ENCODE measurements at regions not wholly inside any gene's neighbourhood (a gene's known extent, or its start where the extent isn't known, plus 50 kb on each side); places are given as distances from the start of the nearest gene placed in this dataset.

DNA sequence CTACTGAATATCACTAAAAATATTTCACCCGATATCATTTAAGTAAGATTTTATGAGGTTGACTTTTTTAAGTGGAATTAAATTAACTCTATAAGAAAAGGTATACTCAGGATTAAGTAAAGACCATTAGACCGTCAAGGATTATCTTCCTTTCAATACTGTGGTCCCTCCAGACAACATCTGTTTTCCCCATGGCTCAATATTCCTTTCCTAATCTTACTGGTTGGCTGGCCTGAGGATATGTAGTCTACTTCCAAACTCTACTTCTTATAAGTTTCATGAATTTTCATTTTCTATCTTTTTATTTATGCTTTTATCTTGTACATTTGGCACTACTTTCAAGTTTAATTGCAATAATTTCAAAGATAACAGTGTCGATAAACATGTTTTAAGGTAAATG is 725.4 kb downstream of the PCDH7 start:
- Histone ChIP-seq H3K4me2 (ENCODE audit: unreplicated experiment) (no peak overlapping the region), H3K4me3 (no peak overlapping the region), H3K36me3 (ENCODE audit: low read depth) (no peaks in the 10 kb centered on the region), H3K27me3 (replicated peaks; ENCODE audit: insufficient read depth) (no peaks in the 10 kb centered on the region), H3K4me1 (ENCODE audit: insufficient read depth) (no peaks in the 10 kb centered on the region), H3F3A (ENCODE audit: insufficient read depth) (no peaks in the 10 kb centered on the region), H3K27ac (no peak overlapping the region), H2AFZ (no peak overlapping the region), H3K9ac (no peak overlapping the region), H3K79me2 (ENCODE audit: insufficient read depth) (no peaks in the 10 kb centered on the region), H3K9me3 (ENCODE audit: low read depth) (no peaks in the 10 kb centered on the region), H4K20me1 (ENCODE audit: insufficient read depth) (no peaks in the 10 kb centered on the region), H3K9me2 (ENCODE audit: insufficient read depth) (no peaks in the 10 kb centered on the region)
- 33 to 44% methylated on average over 3 of the region's 3 CpGs for WGBS, 2 experiments (ENCODE audit: low coverage in 1 of 2, low lambda C conversion rate in 2 of 2, missing lambda C conversion rate in 2 of 2)
- in situ Hi-C loops (cut with MboI), result no loop called here
- no peak for TF ChIP-seq EZH2phosphoT487 (IDR thresholded peaks at IDR 0.05; ENCODE audit: insufficient read depth, low read depth)
- no peak for TF ChIP-seq EZH2 (IDR thresholded peaks at IDR 0.05; ENCODE audit: insufficient read depth, poor library complexity, severe bottlenecking)
- no peak for DNase-seq

- no peaks in the 10 kb centered on the region for H3K27me3 ChIP-seq (replicated peaks; ENCODE audit: insufficient read depth)
- no peak for TF ChIP-seq EZH2phosphoT487 (IDR thresholded peaks at IDR 0.05; ENCODE audit: insufficient read depth, low read depth)
- no peak for TF ChIP-seq EZH2 (IDR thresholded peaks at IDR 0.05; ENCODE audit: insufficient read depth, poor library complexity, severe bottlenecking)
- no peak overlapping the region for H3K27ac ChIP-seq
- H3K4me1 ChIP-seq (ENCODE audit: insufficient read depth), result no peaks in the 10 kb centered on the region
- no peaks in the 10 kb centered on the region for H3K79me2 ChIP-seq (ENCODE audit: insufficient read depth)
- no peaks in the 10 kb centered on the region for H3F3A ChIP-seq (ENCODE audit: insufficient read depth)
- H3K4me3 ChIP-seq, result no peak overlapping the region
- H4K20me1 ChIP-seq (ENCODE audit: insufficient read depth), result no peaks in the 10 kb centered on the region
- H2AFZ ChIP-seq, result no peak overlapping the region
- in situ Hi-C loops (cut with MboI), result no loop called here
- no peak overlapping the region for H3K4me2 ChIP-seq (ENCODE audit: unreplicated experiment)
- no peaks in the 10 kb centered on the region for H3K9me3 ChIP-seq (ENCODE audit: low read depth)
- no peak overlapping the region for H3K9ac ChIP-seq
- no peak for DNase-seq
- H3K9me2 ChIP-seq (ENCODE audit: insufficient read depth), result no peaks in the 10 kb centered on the region
- H3K36me3 ChIP-seq (ENCODE audit: low read depth), result no peaks in the 10 kb centered on the region
Measured at GRCh38 chr4:31455612-31456011, 735.4 kb downstream of the PCDH7 start.

DNA sequence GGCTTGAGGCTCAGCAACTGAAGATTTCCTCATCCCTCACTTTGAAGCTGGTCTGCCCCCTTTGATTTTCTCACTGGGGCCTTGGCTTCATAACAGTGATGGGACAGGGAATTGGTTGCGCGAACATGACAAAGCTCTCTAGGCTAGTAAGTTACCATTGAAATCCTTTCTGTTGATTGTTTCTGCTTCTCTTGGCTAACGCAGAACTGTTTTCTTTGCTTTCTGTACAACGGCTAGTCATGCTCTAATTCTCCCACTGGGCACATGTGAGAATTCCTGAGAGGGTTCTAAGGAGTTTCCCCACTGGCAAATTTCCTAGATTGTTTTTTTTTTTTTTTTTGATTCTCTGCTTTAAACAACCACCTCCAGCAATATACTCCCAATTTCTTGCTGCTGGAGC is 738.6 kb downstream of the PCDH7 start:
- Histone ChIP-seq H3K36me3 (ENCODE audit: low read depth) (no peaks in the 10 kb centered on the region), H3K4me3 (no peak overlapping the region), H2AFZ (no peak overlapping the region), H3K9me2 (ENCODE audit: insufficient read depth) (no peaks in the 10 kb centered on the region), H4K20me1 (ENCODE audit: insufficient read depth) (no peaks in the 10 kb centered on the region), H3K9me3 (ENCODE audit: low read depth) (no peaks in the 10 kb centered on the region), H3F3A (ENCODE audit: insufficient read depth) (no peaks in the 10 kb centered on the region), H3K79me2 (ENCODE audit: insufficient read depth) (no peaks in the 10 kb centered on the region), H3K4me1 (ENCODE audit: insufficient read depth) (no peaks in the 10 kb centered on the region), H3K27me3 (replicated peaks; ENCODE audit: insufficient read depth) (no peaks in the 10 kb centered on the region), H3K27ac (no peak overlapping the region), H3K4me2 (ENCODE audit: unreplicated experiment) (no peak overlapping the region), H3K9ac (no peak overlapping the region)
- no peak for TF ChIP-seq EZH2 (IDR thresholded peaks at IDR 0.05; ENCODE audit: insufficient read depth, poor library complexity, severe bottlenecking)
- 43% methylated on average over 4 of the region's 4 CpGs for WGBS, 2 experiments (ENCODE audit: low coverage in 1 of 2, low lambda C conversion rate in 2 of 2, missing lambda C conversion rate in 2 of 2)
- in situ Hi-C loops (cut with MboI), result no loop called here
- no peak for DNase-seq

DNA sequence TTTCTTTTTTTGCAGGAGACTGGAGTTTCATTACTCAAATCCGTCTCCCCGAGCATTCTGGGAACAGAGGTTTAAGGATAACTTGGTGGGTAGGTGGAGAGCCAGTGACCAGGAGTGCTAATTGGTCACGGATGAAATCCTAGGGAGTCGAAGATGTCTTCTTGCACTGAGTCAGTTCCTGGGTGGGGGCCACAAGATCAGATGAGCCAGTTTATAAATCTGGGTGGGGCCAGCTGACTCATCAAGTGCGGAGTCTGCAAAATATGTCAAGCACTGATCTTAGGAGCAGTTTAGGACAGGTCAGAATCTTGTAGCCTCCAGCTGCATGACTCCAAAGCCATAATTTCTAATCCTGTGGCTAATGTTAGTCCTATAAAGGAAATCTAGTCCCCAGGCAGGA is 741.3 kb downstream of the PCDH7 start:
- H3K9me2 ChIP-seq (ENCODE audit: insufficient read depth), result no peaks in the 10 kb centered on the region
- no peak overlapping the region for H3K27ac ChIP-seq
- in situ Hi-C loops (cut with MboI), result no loop called here
- no peak overlapping the region for H3K4me2 ChIP-seq (ENCODE audit: unreplicated experiment)
- WGBS, 2 experiments (ENCODE audit: low coverage in 1 of 2, low lambda C conversion rate in 2 of 2, missing lambda C conversion rate in 2 of 2), result 25 to 45% methylated on average over 5 of the region's 5 CpGs
- no peaks in the 10 kb centered on the region for H3K9me3 ChIP-seq (ENCODE audit: low read depth)
- H3F3A ChIP-seq (ENCODE audit: insufficient read depth), result no peaks in the 10 kb centered on the region
- H2AFZ ChIP-seq, result no peak overlapping the region
- H3K36me3 ChIP-seq (ENCODE audit: low read depth), result no peaks in the 10 kb centered on the region
- no peak for TF ChIP-seq EZH2 (IDR thresholded peaks at IDR 0.05; ENCODE audit: insufficient read depth, poor library complexity, severe bottlenecking)
- no peak for TF ChIP-seq EZH2phosphoT487 (IDR thresholded peaks at IDR 0.05; ENCODE audit: insufficient read depth, low read depth)
- no peak overlapping the region for H3K9ac ChIP-seq
- no peaks in the 10 kb centered on the region for H3K4me1 ChIP-seq (ENCODE audit: insufficient read depth)
- H3K27me3 ChIP-seq (replicated peaks; ENCODE audit: insufficient read depth), result no peaks in the 10 kb centered on the region
- H3K4me3 ChIP-seq, result no peak overlapping the region
- H3K79me2 ChIP-seq (ENCODE audit: insufficient read depth), result no peaks in the 10 kb centered on the region
- peak; percentile 0 for DNase-seq
- H4K20me1 ChIP-seq (ENCODE audit: insufficient read depth), result no peaks in the 10 kb centered on the region

GRCh38 chr4:31467781-31468180 is 747.6 kb downstream of the PCDH7 start:
- no peaks in the 10 kb centered on the region for H3K9me3 ChIP-seq (ENCODE audit: low read depth)
- no peaks in the 10 kb centered on the region for H3K9me2 ChIP-seq (ENCODE audit: insufficient read depth)

More at GRCh38 chr4:31467781-31468180, 747.6 kb downstream of the PCDH7 start:
- Histone ChIP-seq H3K4me2 (ENCODE audit: unreplicated experiment) (no peak overlapping the region), H3K27ac (no peak overlapping the region), H2AFZ (no peak overlapping the region), H3K4me1 (ENCODE audit: insufficient read depth) (no peaks in the 10 kb centered on the region), H3K9ac (no peak overlapping the region), H4K20me1 (ENCODE audit: insufficient read depth) (no peaks in the 10 kb centered on the region), H3K27me3 (replicated peaks; ENCODE audit: insufficient read depth) (no peaks in the 10 kb centered on the region), H3K79me2 (ENCODE audit: insufficient read depth) (no peaks in the 10 kb centered on the region), H3K4me3 (no peak overlapping the region), H3F3A (ENCODE audit: insufficient read depth) (no peaks in the 10 kb centered on the region), H3K36me3 (ENCODE audit: low read depth) (no peaks in the 10 kb centered on the region)
- in situ Hi-C loops (cut with MboI), result no loop called here
- 1 to 4% methylated on average over 3 of the region's 3 CpGs for WGBS, 2 experiments (ENCODE audit: low coverage in 1 of 2, low lambda C conversion rate in 2 of 2, missing lambda C conversion rate in 2 of 2)
- DNase-seq, result no peak
- no peak for TF ChIP-seq EZH2phosphoT487 (IDR thresholded peaks at IDR 0.05; ENCODE audit: insufficient read depth, low read depth)
- no peak for TF ChIP-seq EZH2 (IDR thresholded peaks at IDR 0.05; ENCODE audit: insufficient read depth, poor library complexity, severe bottlenecking)
